Fibroblast of lung (primary cell): ENCODE measurements at regions not wholly inside any gene's neighbourhood (a gene's known extent, or its start where the extent isn't known, plus 50 kb on each side); places are given as distances from the start of the nearest gene placed in this dataset.

Source experiments
- CTCF ChIP-seq, 2 donors: IDR thresholded peaks in 1 of 2; conservative IDR thresholded peaks in 1 of 2; 1 replicate in 1 of 2; 2 replicates in 1 of 2; pipeline ENCODE4 v1.5.1; 2011 to 2012; ENCODE audit warnings: low read length in 2 of 2, control low read depth in 1 of 2, inconsistent platforms in 1 of 2, low read depth in 1 of 2, mild to moderate bottlenecking in 1 of 2
- EZH2 ChIP-seq: IDR thresholded peaks from 2 replicates; pipeline ENCODE4 v1.5.1; 2012; ENCODE audit warnings: low read length, control low read depth, mild to moderate bottlenecking; ENCODE audit errors: missing control alignments

- no peak for TF ChIP-seq CTCF (conservative IDR thresholded peaks at IDR 0.05 in 1 of 2, IDR thresholded peaks at IDR 0.05 in 1 of 2; ENCODE audit: low read depth in 1 of 2, low read length in 2 of 2)
- no peak for TF ChIP-seq EZH2
Observed at GRCh38 chr5:9892696-9893095, 262.5 kb upstream of the TAS2R1 start.
